HUES64 (cell line): ENCODE measurements at regions not wholly inside any gene's neighbourhood (a gene's known extent, or its start where the extent isn't known, plus 50 kb on each side); places are given as distances from the start of the nearest gene placed in this dataset.

Experiments used
- H3K27ac ChIP-seq: 2 replicates; pipeline ENCODE4 v1.7.0; 2013; ENCODE audit warnings: low read depth, low read length, inconsistent platforms
- H3K27me3 ChIP-seq: 2 replicates; pipeline ENCODE4 v1.6.1; 2013; ENCODE audit warnings: mild to moderate bottlenecking, low read length; ENCODE audit not compliant: insufficient read depth
- H3K36me3 ChIP-seq: 2 replicates; pipeline ENCODE4 v1.6.1; 2013; ENCODE audit warnings: mild to moderate bottlenecking, low read length; ENCODE audit not compliant: insufficient read depth
- H3K4me1 ChIP-seq: 2 replicates; pipeline ENCODE4 v1.6.1; 2013; ENCODE audit warnings: mild to moderate bottlenecking, low read length, moderate library complexity; ENCODE audit not compliant: insufficient read depth
- H3K4me3 ChIP-seq: 2 replicates; pipeline ENCODE4 v1.5.1; 2013; ENCODE audit warnings: mild to moderate bottlenecking, low read length, moderate library complexity
- H3K9ac ChIP-seq: 2 replicates; pipeline ENCODE4 v1.6.1; 2013; ENCODE audit warnings: mild to moderate bottlenecking, low read depth, low read length
- H3K9me3 ChIP-seq: 2 replicates; pipeline ENCODE4 v1.6.1; 2013; ENCODE audit warnings: low read depth, low read length; ENCODE audit not compliant: insufficient read depth
- WGBS: fragments of 150-250, 120-280 bp; methylation state at CpG from one replicate; pipeline ENCODE4 v1.1.7; 2013; ENCODE audit warnings: missing lambda C conversion rate; 5-methylcytosine and 5-hydroxymethylcytosine counted together

DNA sequence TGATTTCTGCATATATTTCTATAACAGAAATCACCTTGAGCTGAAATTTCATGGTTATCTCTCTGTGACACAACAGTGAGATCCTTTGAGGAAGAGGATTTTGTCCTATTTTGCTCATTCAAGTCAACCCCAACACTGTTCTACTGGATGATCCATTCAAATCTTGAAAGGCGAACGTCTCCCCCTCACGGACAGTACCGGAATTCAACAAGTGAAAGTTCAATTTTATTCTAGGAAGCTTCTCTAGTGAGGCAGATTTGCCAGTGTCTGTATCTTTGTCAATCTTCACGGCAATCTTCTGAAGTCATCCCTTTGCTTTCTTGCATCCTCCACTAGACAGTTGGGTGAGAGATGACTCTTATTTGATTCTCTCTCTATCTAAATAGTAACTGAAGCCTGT, 91.7 kb upstream of the PDE7B start:
- no peaks in the 10 kb centered on the region for H3K27me3 ChIP-seq
- H3K9ac ChIP-seq, result no peak overlapping the region
- WGBS, result 83% methylated on average over 5 of the region's 5 CpGs
- no peaks in the 10 kb centered on the region for H3K36me3 ChIP-seq
- H3K9me3 ChIP-seq, result no peaks in the 10 kb centered on the region
- H3K4me1 ChIP-seq, result no peaks in the 10 kb centered on the region
- no peak overlapping the region for H3K27ac ChIP-seq
- no peak overlapping the region for H3K4me3 ChIP-seq

DNA sequence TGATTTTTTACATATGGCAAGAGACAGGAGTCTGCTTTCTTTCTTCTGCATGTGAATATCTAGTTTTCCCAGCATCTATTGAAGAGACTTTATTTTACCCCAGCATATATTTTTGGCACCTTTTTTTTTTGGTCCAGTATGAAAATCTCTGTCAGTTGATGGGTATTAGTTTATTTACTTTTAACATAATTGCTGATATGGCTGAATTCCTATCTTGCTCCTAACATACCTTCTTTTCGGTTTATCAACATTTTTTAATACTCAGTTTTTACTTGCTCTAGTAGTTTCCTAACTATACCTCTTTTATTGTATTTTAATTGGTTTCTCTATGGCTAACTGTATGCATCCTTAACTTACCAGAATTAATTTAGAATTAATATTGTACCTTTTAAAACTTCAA, 77.5 kb upstream of the PDE7B start:
- H3K4me1 ChIP-seq, result no peaks in the 10 kb centered on the region

DNA sequence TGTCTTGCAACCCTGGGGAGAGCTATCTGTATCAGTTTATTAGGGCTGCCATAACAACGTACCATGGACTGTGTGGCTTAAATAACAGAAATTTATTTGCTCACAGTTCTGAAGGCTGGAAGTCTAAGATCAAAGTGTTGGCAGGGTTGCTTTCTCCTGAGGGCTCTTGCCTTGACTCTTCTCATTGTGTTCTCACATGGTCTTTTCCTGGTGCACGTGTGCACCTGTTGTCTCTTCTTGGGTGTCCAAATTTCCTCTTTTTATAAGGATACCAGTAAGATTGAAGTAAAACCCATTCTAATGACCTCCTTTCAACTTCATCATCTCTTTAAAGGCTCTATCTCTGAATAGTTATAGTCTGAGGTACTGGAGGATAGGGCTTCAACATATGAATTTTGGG, 72.3 kb upstream of the PDE7B start:
- Histone ChIP-seq H3K36me3 (no peaks in the 10 kb centered on the region), H3K9ac (no peak overlapping the region), H3K4me1 (no peaks in the 10 kb centered on the region), H3K9me3 (no peaks in the 10 kb centered on the region), H3K27ac (no peak overlapping the region), H3K4me3 (no peak overlapping the region), H3K27me3 (no peaks in the 10 kb centered on the region)
- WGBS, result 96% methylated on average over 2 of the region's 2 CpGs

More for the DNA sequence above, 77.5 kb upstream of the PDE7B start:
- Histone ChIP-seq H3K9me3 (no peaks in the 10 kb centered on the region), H3K27ac (no peak overlapping the region), H3K27me3 (no peaks in the 10 kb centered on the region), H3K9ac (no peak overlapping the region), H3K4me3 (no peak overlapping the region), H3K36me3 (no peaks in the 10 kb centered on the region)
- WGBS, result no CpG with 5 or more reads among the region's 1 CpG

DNA sequence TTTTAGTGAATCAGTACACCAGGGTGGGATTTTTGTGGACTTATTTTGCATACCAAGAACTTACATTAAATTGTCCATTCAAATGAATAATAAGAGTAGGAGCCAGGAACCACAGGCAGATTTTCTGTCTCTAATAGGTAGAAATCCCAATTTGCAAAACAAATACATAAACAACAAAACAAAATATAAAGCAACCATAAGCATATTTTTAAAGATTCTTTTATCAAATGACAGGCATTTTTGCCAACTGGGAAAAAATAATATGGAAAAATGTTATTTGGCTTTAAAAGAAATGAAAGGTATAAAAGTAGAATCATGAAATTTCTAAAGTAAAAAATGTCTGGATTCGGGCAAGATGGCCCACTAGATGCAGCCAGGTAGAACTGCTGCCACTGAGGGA, 71.2 kb upstream of the PDE7B start:
- H3K9ac ChIP-seq, result no peak overlapping the region
- no peaks in the 10 kb centered on the region for H3K36me3 ChIP-seq
- no peaks in the 10 kb centered on the region for H3K4me1 ChIP-seq
- no peak overlapping the region for H3K27ac ChIP-seq
- WGBS, result 97% methylated on average over 1 of the region's 1 CpG
- no peaks in the 10 kb centered on the region for H3K27me3 ChIP-seq
- H3K9me3 ChIP-seq, result no peaks in the 10 kb centered on the region
- no peak overlapping the region for H3K4me3 ChIP-seq

DNA sequence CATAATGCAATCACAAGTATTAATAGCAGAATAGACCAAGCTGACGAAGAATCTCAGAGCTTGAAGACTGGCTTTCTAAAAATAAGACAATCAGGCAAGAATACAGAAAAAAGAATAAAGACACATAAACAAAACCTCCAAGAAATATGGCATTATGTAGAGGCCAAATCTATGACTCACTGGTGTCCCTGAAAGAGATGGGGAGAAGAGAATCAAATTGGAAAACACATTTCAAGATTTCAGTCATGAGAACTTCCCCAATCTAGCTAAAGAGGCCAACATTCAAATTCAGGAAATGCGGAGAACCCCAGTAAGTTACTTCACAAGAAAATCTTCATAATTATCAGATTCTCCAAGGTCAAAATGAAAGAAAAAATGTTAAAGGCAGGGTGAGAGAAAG, 69.0 kb upstream of the PDE7B start:
- Histone ChIP-seq H3K4me1 (no peaks in the 10 kb centered on the region), H3K27me3 (no peaks in the 10 kb centered on the region), H3K27ac (no peak overlapping the region), H3K4me3 (no peak overlapping the region), H3K36me3 (no peaks in the 10 kb centered on the region), H3K9me3 (no peaks in the 10 kb centered on the region), H3K9ac (no peak overlapping the region)
- WGBS, result 100% methylated on average over 2 of the region's 2 CpGs

DNA sequence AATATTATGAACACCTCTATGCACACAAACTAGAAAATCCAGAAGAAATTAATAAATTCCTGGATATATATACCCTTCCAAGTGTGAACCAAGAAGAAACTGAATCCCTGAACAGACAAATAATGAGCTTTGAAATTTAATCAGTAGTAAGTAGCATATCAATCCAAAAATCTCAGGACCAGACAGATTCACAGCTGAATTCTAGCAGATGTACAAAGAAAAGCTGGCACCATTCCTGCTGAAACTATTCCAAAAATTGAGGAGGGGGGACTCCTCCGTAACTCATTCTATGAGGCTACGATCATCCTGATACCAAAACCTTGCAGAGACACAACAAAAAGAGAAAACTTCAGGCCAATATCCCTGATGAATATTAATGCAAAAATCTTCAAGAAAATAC, 67.0 kb upstream of the PDE7B start:
- H3K36me3 ChIP-seq, result no peaks in the 10 kb centered on the region
- H3K4me3 ChIP-seq, result no peak overlapping the region
- whole genome bisulfite sequencing, result 93% methylated on average over 2 of the region's 2 CpGs
- H3K9me3 ChIP-seq, result no peaks in the 10 kb centered on the region
- H3K4me1 ChIP-seq, result no peaks in the 10 kb centered on the region
- no peak overlapping the region for H3K9ac ChIP-seq
- no peaks in the 10 kb centered on the region for H3K27me3 ChIP-seq
- no peak overlapping the region for H3K27ac ChIP-seq

DNA sequence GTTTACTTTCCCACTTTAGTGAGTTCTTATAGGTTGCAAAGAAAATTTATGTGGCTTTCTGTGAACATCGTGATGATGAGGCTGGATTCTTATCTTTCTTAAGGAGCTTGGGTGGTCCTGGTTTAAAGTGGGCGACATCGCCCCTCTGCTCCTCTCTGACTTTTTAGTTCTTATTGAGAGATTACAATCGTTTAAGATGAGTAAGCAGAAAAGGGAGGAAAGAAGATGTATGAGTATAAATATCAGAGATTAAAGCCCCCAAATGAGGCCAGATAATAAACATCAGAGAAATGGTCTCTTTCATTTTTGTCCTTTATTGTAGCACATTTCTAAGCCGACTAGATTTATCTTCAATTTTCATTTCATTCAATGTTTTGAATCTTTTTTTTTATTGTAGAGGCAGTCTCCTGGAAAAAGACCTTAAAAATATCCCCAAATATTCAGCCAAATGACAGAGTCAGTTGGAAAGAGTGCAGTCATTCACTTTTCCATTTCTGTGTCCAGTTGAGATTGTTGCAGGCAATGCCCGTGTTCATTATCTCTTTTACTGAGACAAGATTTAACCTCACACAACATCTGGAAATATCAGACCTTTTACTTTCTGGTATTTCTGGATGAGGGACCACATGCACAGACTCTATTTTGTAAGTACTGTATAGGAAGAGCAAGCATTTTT, 62.0 kb upstream of the PDE7B start:
- no peaks in the 10 kb centered on the region for H3K9me3 ChIP-seq
- H3K36me3 ChIP-seq, result no peaks in the 10 kb centered on the region
- H3K4me3 ChIP-seq, result no peak overlapping the region
- H3K4me1 ChIP-seq, result no peaks in the 10 kb centered on the region
- no peaks in the 10 kb centered on the region for H3K27me3 ChIP-seq
- no peak overlapping the region for H3K9ac ChIP-seq
- H3K27ac ChIP-seq, result no peak overlapping the region
- 99% methylated on average over 6 of the region's 6 CpGs for WGBS

DNA sequence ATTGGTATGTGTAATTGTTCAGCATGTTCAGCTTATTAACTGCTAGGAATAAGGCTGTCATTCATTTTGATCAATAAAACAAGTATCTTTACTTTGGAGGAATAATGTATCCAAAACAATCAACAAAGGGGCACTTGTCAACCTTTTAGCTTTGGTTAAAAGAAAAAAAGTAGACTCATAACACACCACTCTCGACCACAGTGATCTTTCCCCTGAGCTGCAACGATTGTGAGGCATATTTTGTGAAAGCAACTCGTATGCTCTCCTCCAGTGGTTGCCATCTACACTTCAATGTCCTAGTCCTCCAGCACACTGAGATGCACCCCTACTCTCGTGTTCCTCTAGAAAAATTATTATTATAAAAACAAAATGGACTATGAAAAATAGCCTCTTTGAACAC, 60.1 kb upstream of the PDE7B start:
- Histone ChIP-seq H3K9me3 (no peaks in the 10 kb centered on the region), H3K9ac (no peak overlapping the region), H3K4me3 (no peak overlapping the region), H3K36me3 (no peaks in the 10 kb centered on the region), H3K4me1 (no peaks in the 10 kb centered on the region), H3K27ac (no peak overlapping the region), H3K27me3 (no peaks in the 10 kb centered on the region)
- 94% methylated on average over 3 of the region's 4 CpGs for WGBS

DNA sequence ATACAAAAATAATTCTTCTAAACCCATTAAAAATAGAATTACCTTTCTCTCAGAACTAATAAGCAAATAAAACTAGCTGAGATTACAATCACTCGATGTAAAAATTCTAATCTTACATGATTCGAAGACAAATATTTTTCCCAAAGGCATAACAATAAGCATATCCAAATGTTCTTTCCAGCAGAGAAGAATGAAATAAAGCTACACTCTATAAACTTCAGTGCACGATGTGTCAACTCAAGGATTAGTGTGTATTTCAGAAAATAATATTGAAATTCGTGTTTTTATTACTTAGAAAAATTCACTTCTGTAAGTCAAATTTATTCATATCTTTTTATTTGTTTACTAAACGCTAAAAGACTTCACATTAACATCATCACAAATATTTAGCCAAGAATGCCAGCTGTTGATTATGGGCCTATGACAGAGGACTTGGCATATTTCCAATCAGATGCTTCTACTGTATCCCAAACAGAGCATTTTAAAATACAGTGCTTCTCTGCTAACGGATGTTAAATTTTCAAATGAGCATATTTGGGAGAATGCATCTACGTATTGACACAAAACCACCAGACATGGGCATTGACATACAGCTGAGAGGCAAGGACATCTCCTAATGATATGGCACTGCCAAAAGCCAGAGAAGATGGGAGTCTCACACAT, 54.7 kb upstream of the PDE7B start:
- H3K4me3 ChIP-seq, result no peak overlapping the region
- no peak overlapping the region for H3K9ac ChIP-seq
- no peaks in the 10 kb centered on the region for H3K27me3 ChIP-seq
- 0 out of 2 replicates have a peak, but pooled peaks cover 9% of the 10 kb centered on the region for H3K4me1 ChIP-seq
- no peaks in the 10 kb centered on the region for H3K9me3 ChIP-seq
- H3K27ac ChIP-seq, result no peak overlapping the region
- H3K36me3 ChIP-seq, result no peaks in the 10 kb centered on the region
- 97% methylated on average over 5 of the region's 7 CpGs for WGBS

DNA sequence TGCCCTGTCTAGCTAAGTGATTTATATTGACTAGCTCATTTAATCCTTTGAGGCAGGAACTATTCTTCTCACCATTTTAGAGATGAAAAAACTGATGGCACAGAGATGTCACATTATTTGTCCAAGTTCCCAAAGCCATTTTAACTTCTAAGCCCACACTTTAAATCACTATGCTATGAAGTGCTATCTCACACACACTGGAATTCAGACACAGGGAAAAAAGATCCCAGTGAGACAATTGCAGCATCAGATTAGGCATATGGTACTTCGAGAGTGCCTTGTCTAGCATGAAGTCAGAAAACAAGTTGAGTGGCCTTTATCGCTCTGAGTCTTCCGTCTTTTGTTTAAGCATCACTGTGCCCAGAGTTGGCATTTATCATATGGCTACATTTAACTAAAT, 54.1 kb upstream of the PDE7B start:
- Histone ChIP-seq H3K4me3 (no peak overlapping the region), H3K36me3 (no peaks in the 10 kb centered on the region), H3K9ac (no peak overlapping the region), H3K4me1 (0 out of 2 replicates have a peak, but pooled peaks cover 9% of the 10 kb centered on the region), H3K9me3 (no peaks in the 10 kb centered on the region), H3K27me3 (no peaks in the 10 kb centered on the region), H3K27ac (no peak overlapping the region)
- 97% methylated on average over 3 of the region's 3 CpGs for WGBS

DNA sequence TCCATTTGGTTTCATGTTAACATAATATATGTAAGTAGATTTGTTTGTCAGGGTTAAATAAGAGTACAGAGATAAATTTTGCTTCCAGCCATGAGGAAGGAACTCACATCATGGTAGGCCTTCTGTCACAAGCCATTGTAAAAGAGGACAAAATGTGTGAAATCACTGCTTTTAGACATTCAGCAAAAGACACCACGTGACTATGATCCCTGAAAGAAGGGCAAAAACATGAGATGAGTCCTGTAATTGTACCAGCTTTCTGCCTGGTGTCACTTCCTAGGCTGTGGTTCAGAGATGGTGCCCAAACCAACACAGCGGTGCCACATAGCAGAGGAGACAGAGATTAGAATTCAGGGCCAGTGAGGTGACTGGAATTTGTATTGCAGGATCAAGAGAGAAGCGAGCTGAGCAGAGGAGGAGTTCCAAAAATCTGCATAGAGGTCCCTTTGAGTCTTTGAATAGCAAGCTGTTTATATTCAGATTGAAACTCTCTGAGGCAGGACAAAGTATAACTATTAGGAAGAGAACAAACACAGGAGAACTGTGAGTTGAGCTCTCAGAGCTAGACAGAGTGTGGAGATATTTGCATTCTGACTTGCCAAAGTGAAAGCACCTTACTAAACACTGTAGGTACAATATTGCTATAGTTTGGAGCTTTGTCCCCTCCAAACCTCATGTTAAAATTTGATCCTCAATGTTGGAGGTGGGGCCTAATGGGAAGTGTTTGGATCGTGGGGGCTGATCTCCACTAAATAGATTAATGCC, 52.6 kb upstream of the PDE7B start:
- H3K27ac ChIP-seq, result no peak overlapping the region
- no peak overlapping the region for H3K4me3 ChIP-seq
- no peaks in the 10 kb centered on the region for H3K36me3 ChIP-seq
- H3K9me3 ChIP-seq, result no peaks in the 10 kb centered on the region
- WGBS, result 79% methylated on average over 4 of the region's 4 CpGs
- no peak overlapping the region for H3K9ac ChIP-seq
- H3K27me3 ChIP-seq, result no peaks in the 10 kb centered on the region
- 0 out of 2 replicates have a peak, but pooled peaks cover 9% of the 10 kb centered on the region for H3K4me1 ChIP-seq
